CD4-positive, alpha-beta T cell treated with Interleukin-6 at 100 ng/mL for 8 hours (primary cell): ENCODE measurements at regions not wholly inside any gene's neighbourhood (a gene's known extent, or its start where the extent isn't known, plus 50 kb on each side); places are given as distances from the start of the nearest gene placed in this dataset.
"Not testable (repeated sequence)": the region's sequence is repeated elsewhere in the genome, so short reads cannot be mapped to it uniquely, and the experiment has no call there.

Source experiments
- DNase-seq: peaks from one replicate; pipeline ENCODE4 v3.0.0-alpha.2; 2020; ENCODE audit warnings: mixed read lengths, low spot score

GRCh38 chr6:141780296-141780695 is 352.4 kb upstream of the GJE1 start:
- DNase-seq: no peak

GRCh38 chr6:141764388-141764787 is 368.3 kb upstream of the GJE1 start:
- no peak for DNase-seq

GRCh38 chr6:141758430-141758829 is 374.3 kb upstream of the GJE1 start:
- no peak for DNase-seq

- no peak for DNase-seq
Measured at GRCh38 chr6:141753180-141753579, 379.5 kb upstream of the GJE1 start.

GRCh38 chr6:141752677-141753076 is 380.0 kb upstream of the GJE1 start:
- no peak for DNase-seq

GRCh38 chr6:141746324-141746723 is 386.4 kb upstream of the GJE1 start:
- not testable (repeated sequence) for DNase-seq

GRCh38 chr6:141744971-141745370 is 387.8 kb upstream of the GJE1 start:
- DNase-seq: no peak

- no peak for DNase-seq
Measured at GRCh38 chr6:141744194-141744925, 388.4 kb upstream of the GJE1 start.

GRCh38 chr6:141736104-141736503 is 396.6 kb upstream of the GJE1 start:
- DNase-seq: no peak

- no peak for DNase-seq
Measured at GRCh38 chr6:141735126-141735525, 397.6 kb upstream of the GJE1 start.

GRCh38 chr6:141734071-141734840 is 398.5 kb upstream of the GJE1 start:
- DNase-seq: no peak

- no peak for DNase-seq
Measured at GRCh38 chr6:141729146-141729545, 403.6 kb upstream of the GJE1 start.

- no peak for DNase-seq
Measured at GRCh38 chr6:141728330-141728729, 404.4 kb upstream of the GJE1 start.

GRCh38 chr6:141726248-141726647 is 406.5 kb upstream of the GJE1 start:
- no peak for DNase-seq

- DNase-seq: no peak
Measured at GRCh38 chr6:141724731-141725130, 408.0 kb upstream of the GJE1 start.

GRCh38 chr6:141719476-141719875 is 413.2 kb upstream of the GJE1 start:
- DNase-seq: no peak

- DNase-seq: no peak
Measured at GRCh38 chr6:141705431-141705830, 427.3 kb upstream of the GJE1 start.

- no peak for DNase-seq
Measured at GRCh38 chr6:141704151-141704550, 428.6 kb upstream of the GJE1 start.

GRCh38 chr6:141701732-141702131 is 431.0 kb upstream of the GJE1 start:
- DNase-seq: no peak

GRCh38 chr6:141700819-141701218 is 431.9 kb upstream of the GJE1 start:
- DNase-seq: no peak

GRCh38 chr6:141688916-141689315 is 443.8 kb upstream of the GJE1 start:
- DNase-seq: no peak

- no peak for DNase-seq
Measured at GRCh38 chr6:141685416-141685815, 447.3 kb upstream of the GJE1 start.

GRCh38 chr6:141682391-141682790 is 450.3 kb upstream of the GJE1 start:
- DNase-seq: no peak
